DND-41 (cell line): ENCODE measurements at regions not wholly inside any gene's neighbourhood (a gene's known extent, or its start where the extent isn't known, plus 50 kb on each side); places are given as distances from the start of the nearest gene placed in this dataset.

ENCODE experiments used
- EZH2 ChIP-seq: IDR thresholded peaks from 3 replicates; pipeline ENCODE4 v1.6.1; 2012; ENCODE audit warnings: borderline replicate concordance, low read depth, mild to moderate bottlenecking, moderate library complexity, low read length, inconsistent platforms; ENCODE audit not compliant: severe bottlenecking
- TF ChIP-seq, protein P1 (sequence below): IDR thresholded peaks from 2 replicates; pipeline ENCODE4 v1.5.1; 2012; ENCODE audit warnings: borderline replicate concordance, low read length, moderate library complexity, mild to moderate bottlenecking; ENCODE audit not compliant: poor library complexity, severe bottlenecking; ENCODE audit errors: extremely low read depth

- TF ChIP-seq, protein P1, sequence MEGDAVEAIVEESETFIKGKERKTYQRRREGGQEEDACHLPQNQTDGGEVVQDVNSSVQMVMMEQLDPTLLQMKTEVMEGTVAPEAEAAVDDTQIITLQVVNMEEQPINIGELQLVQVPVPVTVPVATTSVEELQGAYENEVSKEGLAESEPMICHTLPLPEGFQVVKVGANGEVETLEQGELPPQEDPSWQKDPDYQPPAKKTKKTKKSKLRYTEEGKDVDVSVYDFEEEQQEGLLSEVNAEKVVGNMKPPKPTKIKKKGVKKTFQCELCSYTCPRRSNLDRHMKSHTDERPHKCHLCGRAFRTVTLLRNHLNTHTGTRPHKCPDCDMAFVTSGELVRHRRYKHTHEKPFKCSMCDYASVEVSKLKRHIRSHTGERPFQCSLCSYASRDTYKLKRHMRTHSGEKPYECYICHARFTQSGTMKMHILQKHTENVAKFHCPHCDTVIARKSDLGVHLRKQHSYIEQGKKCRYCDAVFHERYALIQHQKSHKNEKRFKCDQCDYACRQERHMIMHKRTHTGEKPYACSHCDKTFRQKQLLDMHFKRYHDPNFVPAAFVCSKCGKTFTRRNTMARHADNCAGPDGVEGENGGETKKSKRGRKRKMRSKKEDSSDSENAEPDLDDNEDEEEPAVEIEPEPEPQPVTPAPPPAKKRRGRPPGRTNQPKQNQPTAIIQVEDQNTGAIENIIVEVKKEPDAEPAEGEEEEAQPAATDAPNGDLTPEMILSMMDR: no peak
- TF ChIP-seq EZH2: no peak
Observed at GRCh38 chr7:41384418-41384817, 318.5 kb downstream of the INHBA start.
